ENCODE measurements at regions not wholly inside any gene's neighbourhood (a gene's known extent, or its start where the extent isn't known, plus 50 kb on each side); places are given as distances from the start of the nearest gene placed in this dataset.

GRCh38 chr11:13091373-13091772 lies 82.3 kb downstream of the RASSF10 start:
- H3K27me3 ChIP-seq (replicated peaks; ENCODE audit: control insufficient read depth, insufficient read depth, low read length), result no peaks in the 10 kb centered on the region; the same call in 1 of the 2 replicates
- TF ChIP-seq CTCF (IDR thresholded peaks at IDR 0.05; ENCODE audit: insufficient read depth, low read length, poor library complexity, severe bottlenecking), result no peak
- H3K4me3 ChIP-seq (replicated peaks; ENCODE audit: low read depth, low read length), result no peak overlapping the region
- H3K36me3 ChIP-seq (ENCODE audit: control insufficient read depth, insufficient read depth, low read length), result no peaks in the 10 kb centered on the region
- DNase-seq (ENCODE audit: extremely low read depth, insufficient read length), result no peak

- Histone ChIP-seq H3K36me3 (ENCODE audit: control insufficient read depth, insufficient read depth, low read length) (no peaks in the 10 kb centered on the region), H3K4me3 (replicated peaks; ENCODE audit: low read depth, low read length) (no peak overlapping the region), H3K27me3 (replicated peaks; ENCODE audit: control insufficient read depth, insufficient read depth, low read length) (no peaks in the 10 kb centered on the region; the same call in 1 of the 2 replicates)
- no peak for TF ChIP-seq CTCF (IDR thresholded peaks at IDR 0.05; ENCODE audit: insufficient read depth, low read length, poor library complexity, severe bottlenecking)
- DNase-seq (ENCODE audit: extremely low read depth, insufficient read length), result no peak
Measured at GRCh38 chr11:13091804-13092203, 82.7 kb downstream of the RASSF10 start.

- Histone ChIP-seq H3K4me3 (replicated peaks; ENCODE audit: low read depth, low read length) (no peak overlapping the region), H3K36me3 (ENCODE audit: control insufficient read depth, insufficient read depth, low read length) (no peaks in the 10 kb centered on the region), H3K27me3 (replicated peaks; ENCODE audit: control insufficient read depth, insufficient read depth, low read length) (no peaks in the 10 kb centered on the region; the same call in 1 of the 2 replicates)
- no peak for DNase-seq (ENCODE audit: extremely low read depth, insufficient read length)
- no peak for TF ChIP-seq CTCF (IDR thresholded peaks at IDR 0.05; ENCODE audit: insufficient read depth, low read length, poor library complexity, severe bottlenecking)
Measured at GRCh38 chr11:13094930-13095687, 86.0 kb downstream of the RASSF10 start.

- no peaks in the 10 kb centered on the region for H3K36me3 ChIP-seq (ENCODE audit: control insufficient read depth, insufficient read depth, low read length)
- no peak for DNase-seq (ENCODE audit: extremely low read depth, insufficient read length)
- no peak for TF ChIP-seq CTCF (IDR thresholded peaks at IDR 0.05; ENCODE audit: insufficient read depth, low read length, poor library complexity, severe bottlenecking)
- no peak overlapping the region for H3K4me3 ChIP-seq (replicated peaks; ENCODE audit: low read depth, low read length)
- H3K27me3 ChIP-seq (replicated peaks; ENCODE audit: control insufficient read depth, insufficient read depth, low read length), result no peaks in the 10 kb centered on the region; the same call in 1 of the 2 replicates
Measured at GRCh38 chr11:13098063-13098462, 88.9 kb downstream of the RASSF10 start.

GRCh38 chr11:13098616-13099289 lies 89.6 kb downstream of the RASSF10 start:
- TF ChIP-seq CTCF (IDR thresholded peaks at IDR 0.05; ENCODE audit: insufficient read depth, low read length, poor library complexity, severe bottlenecking), result no peak
- no peak overlapping the region for H3K4me3 ChIP-seq (replicated peaks; ENCODE audit: low read depth, low read length)
- no peaks in the 10 kb centered on the region for H3K36me3 ChIP-seq (ENCODE audit: control insufficient read depth, insufficient read depth, low read length)
- no peak for DNase-seq (ENCODE audit: extremely low read depth, insufficient read length)
- no peaks in the 10 kb centered on the region; the same call in 1 of the 2 replicates for H3K27me3 ChIP-seq (replicated peaks; ENCODE audit: control insufficient read depth, insufficient read depth, low read length)
